ENCODE measurements at regions not wholly inside any gene's neighbourhood (a gene's known extent, or its start where the extent isn't known, plus 50 kb on each side); places are given as distances from the start of the nearest gene placed in this dataset.

GRCh38 chr10:10831085-10831484 lies 186.6 kb upstream of the CELF2 start:
- TF ChIP-seq, protein P1, sequence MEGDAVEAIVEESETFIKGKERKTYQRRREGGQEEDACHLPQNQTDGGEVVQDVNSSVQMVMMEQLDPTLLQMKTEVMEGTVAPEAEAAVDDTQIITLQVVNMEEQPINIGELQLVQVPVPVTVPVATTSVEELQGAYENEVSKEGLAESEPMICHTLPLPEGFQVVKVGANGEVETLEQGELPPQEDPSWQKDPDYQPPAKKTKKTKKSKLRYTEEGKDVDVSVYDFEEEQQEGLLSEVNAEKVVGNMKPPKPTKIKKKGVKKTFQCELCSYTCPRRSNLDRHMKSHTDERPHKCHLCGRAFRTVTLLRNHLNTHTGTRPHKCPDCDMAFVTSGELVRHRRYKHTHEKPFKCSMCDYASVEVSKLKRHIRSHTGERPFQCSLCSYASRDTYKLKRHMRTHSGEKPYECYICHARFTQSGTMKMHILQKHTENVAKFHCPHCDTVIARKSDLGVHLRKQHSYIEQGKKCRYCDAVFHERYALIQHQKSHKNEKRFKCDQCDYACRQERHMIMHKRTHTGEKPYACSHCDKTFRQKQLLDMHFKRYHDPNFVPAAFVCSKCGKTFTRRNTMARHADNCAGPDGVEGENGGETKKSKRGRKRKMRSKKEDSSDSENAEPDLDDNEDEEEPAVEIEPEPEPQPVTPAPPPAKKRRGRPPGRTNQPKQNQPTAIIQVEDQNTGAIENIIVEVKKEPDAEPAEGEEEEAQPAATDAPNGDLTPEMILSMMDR (IDR thresholded peaks at IDR 0.05; ENCODE audit: extremely low read depth, insufficient read depth, missing control alignments) = no peak
- in situ Hi-C loops (cut with MboI; ENCODE audit: low pct_unique_long_range_greater_than_20kb, low sequenced_read_pairs, unreplicated experiment) = no loop called here
- DNase-seq (ENCODE audit: low spot score) = no peak

DNA sequence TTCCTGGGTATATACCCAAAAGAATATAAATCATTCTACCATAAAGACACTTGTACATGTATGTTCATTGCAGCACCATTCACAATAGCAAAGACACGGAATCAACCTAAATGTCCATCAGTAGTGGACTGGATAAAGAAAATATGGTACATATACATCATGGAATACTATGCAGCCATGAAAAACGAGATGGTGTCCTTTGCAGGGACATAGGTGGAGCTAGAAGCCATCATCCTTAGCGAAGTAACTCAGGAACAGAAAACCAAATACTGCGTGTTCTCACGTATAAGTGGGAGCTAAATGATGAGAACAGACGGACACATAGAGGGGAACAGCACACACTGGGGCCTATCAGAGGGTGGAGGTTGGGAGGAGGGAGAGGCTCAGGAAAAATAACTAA lies 183.7 kb upstream of the CELF2 start:
- in situ Hi-C loops (cut with MboI; ENCODE audit: low pct_unique_long_range_greater_than_20kb, low sequenced_read_pairs, unreplicated experiment) = no loop called here
- TF ChIP-seq, protein P1 (IDR thresholded peaks at IDR 0.05; ENCODE audit: extremely low read depth, insufficient read depth, missing control alignments) = no peak
- DNase-seq (ENCODE audit: low spot score) = no peak

GRCh38 chr10:10844251-10844650 lies 173.4 kb upstream of the CELF2 start:
- TF ChIP-seq, protein P1 (IDR thresholded peaks at IDR 0.05; ENCODE audit: extremely low read depth, insufficient read depth, missing control alignments) = no peak
- no peak for DNase-seq (ENCODE audit: low spot score)
- in situ Hi-C loops (cut with MboI; ENCODE audit: low pct_unique_long_range_greater_than_20kb, low sequenced_read_pairs, unreplicated experiment) = no loop called here

- DNase-seq (ENCODE audit: low spot score) = no peak
- in situ Hi-C loops (cut with MboI; ENCODE audit: low pct_unique_long_range_greater_than_20kb, low sequenced_read_pairs, unreplicated experiment) = no loop called here
- TF ChIP-seq, protein P1 (IDR thresholded peaks at IDR 0.05; ENCODE audit: extremely low read depth, insufficient read depth, missing control alignments) = no peak
Measured at GRCh38 chr10:10845185-10845584, 172.5 kb upstream of the CELF2 start.

- TF ChIP-seq, protein P1 (IDR thresholded peaks at IDR 0.05; ENCODE audit: extremely low read depth, insufficient read depth, missing control alignments) = no peak
- in situ Hi-C loops (cut with MboI; ENCODE audit: low pct_unique_long_range_greater_than_20kb, low sequenced_read_pairs, unreplicated experiment) = no loop called here
- DNase-seq (ENCODE audit: low spot score) = no peak
Measured at GRCh38 chr10:10845826-10846503, 171.7 kb upstream of the CELF2 start.

DNA sequence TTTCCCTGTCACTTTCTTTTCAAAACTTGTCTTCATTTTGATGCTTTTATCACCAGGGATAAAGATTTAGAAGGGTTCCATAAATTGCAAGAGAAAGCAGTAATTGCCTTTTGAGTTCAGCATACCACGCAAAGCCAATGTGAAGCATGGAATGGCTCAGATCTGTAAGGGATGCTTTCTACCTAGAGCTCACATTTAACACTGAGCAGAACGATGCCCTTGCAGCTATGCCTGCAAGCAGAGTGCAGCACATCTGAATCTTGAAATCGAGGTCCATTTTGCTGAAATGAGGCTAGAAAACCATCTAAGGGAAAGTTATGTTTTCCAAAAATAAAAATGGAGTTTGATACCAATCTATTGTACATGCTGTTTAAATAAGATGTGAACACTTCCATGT lies 171.2 kb upstream of the CELF2 start:
- in situ Hi-C loops (cut with MboI; ENCODE audit: low pct_unique_long_range_greater_than_20kb, low sequenced_read_pairs, unreplicated experiment) = no loop called here
- TF ChIP-seq, protein P1 (IDR thresholded peaks at IDR 0.05; ENCODE audit: extremely low read depth, insufficient read depth, missing control alignments) = no peak
- no peak for DNase-seq (ENCODE audit: low spot score)

Data from GM13977 (cell line).